SH-SY5Y (cell line): ENCODE measurements at regions not wholly inside any gene's neighbourhood (a gene's known extent, or its start where the extent isn't known, plus 50 kb on each side); places are given as distances from the start of the nearest gene placed in this dataset.

Experiments used
- GATA2 ChIP-seq: IDR thresholded peaks from 2 replicates; pipeline ENCODE4 v1.6.1; 2011; ENCODE audit warnings: mild to moderate bottlenecking, low read depth, low read length
- GATA3 ChIP-seq: IDR thresholded peaks from 2 replicates; pipeline ENCODE4 v1.6.1; 2011; ENCODE audit warnings: low read depth, mild to moderate bottlenecking, low read length, moderate library complexity

- TF ChIP-seq GATA3: no peak
- TF ChIP-seq GATA2: no peak
Observed at GRCh38 chr18:39238981-39239660, 1673.5 kb upstream of the CELF4 start.

GRCh38 chr18:39235118-39235719 is 1669.6 kb upstream of the CELF4 start:
- TF ChIP-seq GATA3: no peak
- no peak for TF ChIP-seq GATA2

GRCh38 chr18:39232937-39233336 is 1667.3 kb upstream of the CELF4 start:
- TF ChIP-seq GATA3: no peak
- TF ChIP-seq GATA2: no peak

GRCh38 chr18:39232490-39232889 is 1666.9 kb upstream of the CELF4 start:
- TF ChIP-seq GATA2 (no peak), GATA3 (no peak)

GRCh38 chr18:39230086-39230803 is 1664.6 kb upstream of the CELF4 start:
- TF ChIP-seq GATA2: no peak
- TF ChIP-seq GATA3: no peak

- no peak for TF ChIP-seq GATA2
- TF ChIP-seq GATA3: no peak
Observed at GRCh38 chr18:39225373-39225772, 1659.8 kb upstream of the CELF4 start.

GRCh38 chr18:39223283-39223682 is 1657.7 kb upstream of the CELF4 start:
- no peak for TF ChIP-seq GATA3
- TF ChIP-seq GATA2: no peak

- TF ChIP-seq GATA3 (no peak), GATA2 (no peak)
Observed at GRCh38 chr18:39215920-39216319, 1650.3 kb upstream of the CELF4 start.

- TF ChIP-seq GATA3: no peak
- TF ChIP-seq GATA2: no peak
Observed at GRCh38 chr18:39211461-39211860, 1645.9 kb upstream of the CELF4 start.

- TF ChIP-seq GATA3: no peak
- no peak for TF ChIP-seq GATA2
Observed at GRCh38 chr18:39209173-39209572, 1643.6 kb upstream of the CELF4 start.

GRCh38 chr18:39208729-39209128 is 1643.1 kb upstream of the CELF4 start:
- TF ChIP-seq GATA3: no peak
- no peak for TF ChIP-seq GATA2

- TF ChIP-seq GATA3 (no peak), GATA2 (no peak)
Observed at GRCh38 chr18:39208190-39208589, 1642.6 kb upstream of the CELF4 start.

- TF ChIP-seq GATA2 (no peak), GATA3 (no peak)
Observed at GRCh38 chr18:39205565-39206195, 1640.1 kb upstream of the CELF4 start.

GRCh38 chr18:39200153-39200552 is 1634.6 kb upstream of the CELF4 start:
- TF ChIP-seq GATA2 (no peak), GATA3 (no peak)

GRCh38 chr18:39199231-39199855 is 1633.7 kb upstream of the CELF4 start:
- TF ChIP-seq GATA2: no peak
- no peak for TF ChIP-seq GATA3

GRCh38 chr18:39198376-39198775 is 1632.8 kb upstream of the CELF4 start:
- TF ChIP-seq GATA2 (no peak), GATA3 (no peak)
